Neural cell (in vitro differentiated cells): ENCODE measurements at regions not wholly inside any gene's neighbourhood (a gene's known extent, or its start where the extent isn't known, plus 50 kb on each side); places are given as distances from the start of the nearest gene placed in this dataset.

ENCODE experiments used
- H2AFZ ChIP-seq: fragments of 200-600, 300-800 bp; sonication (generic), shearing (Covaris generic); 2 replicates; pipeline ENCODE4 v1.6.0; 2014; ENCODE audit warnings: low read depth, mild to moderate bottlenecking, antibody characterized with exemption, low read length, moderate library complexity
- H3F3A ChIP-seq: fragments of 200-600 bp; shearing (Covaris generic); 2 replicates; pipeline ENCODE4 v1.6.1; 2016; ENCODE audit warnings: mild to moderate bottlenecking, moderate library complexity, mixed read lengths, antibody characterized with exemption, low read length; ENCODE audit not compliant: insufficient read depth, poor library complexity, severe bottlenecking
- H3K27ac ChIP-seq: fragments of 200-600, 300-800 bp; sonication (generic), shearing (Covaris generic); 2 replicates; pipeline ENCODE4 v1.5.1; 2014; ENCODE audit warnings: mild to moderate bottlenecking, low read length, moderate library complexity
- H3K27me3 ChIP-seq: fragments of 300-800, 200-600 bp; sonication (generic), shearing (Covaris generic); 2 replicates; pipeline ENCODE4 v1.6.0; 2014; ENCODE audit warnings: mild to moderate bottlenecking, low read depth, low read length, moderate library complexity; ENCODE audit not compliant: insufficient read depth
- H3K36me3 ChIP-seq: fragments of 300-800, 200-600 bp; sonication (generic), shearing (Covaris generic); 2 replicates; pipeline ENCODE4 v1.5.1; 2014; ENCODE audit warnings: mild to moderate bottlenecking, antibody characterized with exemption, low read length, moderate library complexity; ENCODE audit not compliant: insufficient read depth
- H3K4me2 ChIP-seq: fragments of 300-800, 200-600 bp; sonication (generic), shearing (Covaris generic); 2 replicates; pipeline ENCODE4 v1.6.0; 2014; ENCODE audit warnings: mild to moderate bottlenecking, low read length
- H3K4me3 ChIP-seq: fragments of 300-800, 200-600 bp; sonication (generic), shearing (Covaris generic); 2 replicates; pipeline ENCODE4 v1.5.1; 2014; ENCODE audit warnings: mild to moderate bottlenecking, low read length, moderate library complexity
- H3K79me2 ChIP-seq: fragments of 200-600 bp; shearing (Covaris generic); replicated peaks from 2 replicates; pipeline ENCODE4 v1.6.0; 2014; ENCODE audit warnings: mild to moderate bottlenecking, low read length, moderate library complexity; ENCODE audit not compliant: insufficient read depth
- H3K9ac ChIP-seq: fragments of 300-800, 200-600 bp; sonication (generic), shearing (Covaris generic); 2 replicates; pipeline ENCODE4 v1.6.1; 2016; ENCODE audit warnings: mild to moderate bottlenecking, low read length, mixed read lengths
- H3K9me2 ChIP-seq: fragments of 200-600 bp; shearing (Covaris generic); 2 replicates; pipeline ENCODE4 v1.6.1; 2016; ENCODE audit warnings: mild to moderate bottlenecking, low read length, mixed read lengths; ENCODE audit not compliant: insufficient read depth
- H3K9me3 ChIP-seq: fragments of 200-600, 300-800 bp; sonication (generic), shearing (Covaris generic); 2 replicates; pipeline ENCODE4 v1.6.1; 2016; ENCODE audit warnings: mild to moderate bottlenecking, mixed run types, low read length, moderate library complexity, mixed read lengths
- H4K20me1 ChIP-seq: fragments of 200-600 bp; shearing (Covaris generic); 2 replicates; pipeline ENCODE4 v1.6.1; 2016; ENCODE audit warnings: mild to moderate bottlenecking, mixed run types; ENCODE audit not compliant: insufficient read depth
- CTCF ChIP-seq: fragments of 450-650 bp; IDR thresholded peaks from 2 replicates; pipeline ENCODE4 v1.5.1; 2014; ENCODE audit warnings: antibody characterized with exemption, mild to moderate bottlenecking, moderate library complexity; ENCODE audit not compliant: poor library complexity, severe bottlenecking
- EP300 ChIP-seq: fragments of 450-650 bp; conservative IDR thresholded peaks from 2 replicates; pipeline ENCODE4 v1.6.1; 2014; ENCODE audit warnings: antibody characterized with exemption, mild to moderate bottlenecking, moderate library complexity; ENCODE audit not compliant: poor library complexity, severe bottlenecking
- EZH2 ChIP-seq: fragments of 200-600, 300-800 bp; shearing (Covaris generic), sonication (generic); IDR thresholded peaks from 2 replicates; pipeline ENCODE4 v1.6.1; 2014; ENCODE audit warnings: antibody characterized with exemption, low read length, borderline replicate concordance, mild to moderate bottlenecking; ENCODE audit not compliant: insufficient read depth, poor library complexity, severe bottlenecking
- MXI1 ChIP-seq: fragments of 450-650 bp; conservative IDR thresholded peaks from 2 replicates; pipeline ENCODE4 v1.6.1; 2014; ENCODE audit warnings: antibody characterized with exemption, mild to moderate bottlenecking; ENCODE audit not compliant: poor library complexity, severe bottlenecking
- POLR2AphosphoS5 ChIP-seq: IDR thresholded peaks from 2 replicates; pipeline ENCODE4 v1.6.1; 2012
- RAD21 ChIP-seq: fragments of 450-650 bp; conservative IDR thresholded peaks from 2 replicates; pipeline ENCODE4 v1.6.1; 2014; ENCODE audit warnings: antibody characterized with exemption, mild to moderate bottlenecking, moderate library complexity
- REST ChIP-seq: IDR thresholded peaks from 2 replicates; pipeline ENCODE4 v1.6.1; 2012; ENCODE audit warnings: borderline replicate concordance
- SMC3 ChIP-seq: fragments of 450-650 bp; conservative IDR thresholded peaks from 2 replicates; pipeline ENCODE4 v1.6.1; 2014; ENCODE audit warnings: antibody characterized with exemption, mild to moderate bottlenecking, moderate library complexity; ENCODE audit not compliant: poor library complexity
- TAF1 ChIP-seq: IDR thresholded peaks from 2 replicates; pipeline ENCODE4 v1.6.1; 2012; ENCODE audit warnings: low read depth

- H2AFZ ChIP-seq, result no peak overlapping the region
- H3K9ac ChIP-seq, result no peak overlapping the region
- no peaks in the 10 kb centered on the region for H4K20me1 ChIP-seq
- no peaks in the 10 kb centered on the region for H3K9me3 ChIP-seq
- no peak overlapping the region for H3K4me3 ChIP-seq
- TF ChIP-seq EZH2, result no peak
- TF ChIP-seq TAF1, result no peak
- TF ChIP-seq MXI1, result no peak
- TF ChIP-seq POLR2AphosphoS5, result no peak
- no peak for TF ChIP-seq SMC3
- no peak for TF ChIP-seq REST
- TF ChIP-seq EP300, result no peak
- no peak for TF ChIP-seq RAD21
- TF ChIP-seq CTCF, result no peak
- H3K27ac ChIP-seq, result no peak overlapping the region
- no peaks in the 10 kb centered on the region for H3K79me2 ChIP-seq
- H3K4me2 ChIP-seq, result no peak overlapping the region
- H3F3A ChIP-seq, result no peaks in the 10 kb centered on the region
- H3K9me2 ChIP-seq, result no peaks in the 10 kb centered on the region
- H3K27me3 ChIP-seq, result peaks cover 30% of the 10 kb centered on the region
- H3K36me3 ChIP-seq, result no peaks in the 10 kb centered on the region
Observed at GRCh38 chr1:23616292-23616824, 57.1 kb upstream of the ID3 start.

- Histone ChIP-seq H2AFZ (no peak overlapping the region), H3K27ac (no peak overlapping the region), H3K27me3 (peaks cover 26% of the 10 kb centered on the region), H3F3A (no peaks in the 10 kb centered on the region), H3K4me2 (no peak overlapping the region), H3K36me3 (no peaks in the 10 kb centered on the region), H3K9me2 (no peaks in the 10 kb centered on the region), H3K79me2 (no peaks in the 10 kb centered on the region), H3K9ac (no peak overlapping the region), H3K9me3 (no peaks in the 10 kb centered on the region), H4K20me1 (no peaks in the 10 kb centered on the region), H3K4me3 (no peak overlapping the region)
- TF ChIP-seq POLR2AphosphoS5 (no peak), SMC3 (no peak), MXI1 (no peak)
Observed at GRCh38 chr1:23615852-23616251, 56.6 kb upstream of the ID3 start.
